Left lobe of liver (tissue), 2 donors: ENCODE measurements at regions not wholly inside any gene's neighbourhood (a gene's known extent, or its start where the extent isn't known, plus 50 kb on each side); places are given as distances from the start of the nearest gene placed in this dataset.

Source experiments
- ATAC-seq: fragments of 200-7000 bp; cut with Tn5 transposase; one replicate; pipeline ENCODE4 v1.9.1; 2020; ENCODE audit warnings: mild to moderate bottlenecking, moderate library complexity
- DNase-seq: peaks from one replicate; pipeline ENCODE4 v3.0.0-alpha.2; 2020; ENCODE audit warnings: low spot score
- donor health status: DM: no; HTN: no; CAD: no; lungs with moderate emphysema.
- donor health status: DM: no; HTN: yes; CAD: no.

- ATAC-seq = peak; percentile 63
- DNase-seq = no peak
These were observed 480.3 kb upstream of the GOT2 start for GRCh38 chr16:59214455-59214854.

DNA sequence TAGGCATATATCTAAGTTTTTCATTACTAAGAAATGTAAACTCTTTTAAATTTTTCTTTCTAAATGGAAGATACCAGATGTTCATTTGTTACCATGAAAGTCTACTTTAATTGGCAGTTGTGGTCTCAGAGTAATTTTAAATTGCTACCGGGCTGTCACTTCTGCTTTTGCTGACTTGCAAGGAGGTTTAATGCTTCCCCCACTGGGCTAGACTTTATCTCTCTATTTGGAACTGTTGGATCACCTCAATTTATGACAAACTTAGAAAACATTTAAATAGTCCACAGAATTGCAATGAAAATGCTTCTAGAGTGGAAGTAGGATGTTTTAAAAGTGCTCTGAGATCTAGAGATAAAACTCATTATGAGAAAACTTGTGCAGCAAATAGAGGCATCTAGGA lies 479.8 kb upstream of the GOT2 start:
- ATAC-seq = no peak
- no peak for DNase-seq

GRCh38 chr16:59212492-59213024 lies 478.4 kb upstream of the GOT2 start:
- DNase-seq (no peak), ATAC-seq (no peak)

- ATAC-seq = peak; percentile 91
- peak; percentile 65 for DNase-seq
These were observed 476.9 kb upstream of the GOT2 start for GRCh38 chr16:59210955-59211541.

- ATAC-seq (peak; percentile 87), DNase-seq (peak; percentile 49)
These were observed 471.3 kb upstream of the GOT2 start for GRCh38 chr16:59205403-59205802.

DNA sequence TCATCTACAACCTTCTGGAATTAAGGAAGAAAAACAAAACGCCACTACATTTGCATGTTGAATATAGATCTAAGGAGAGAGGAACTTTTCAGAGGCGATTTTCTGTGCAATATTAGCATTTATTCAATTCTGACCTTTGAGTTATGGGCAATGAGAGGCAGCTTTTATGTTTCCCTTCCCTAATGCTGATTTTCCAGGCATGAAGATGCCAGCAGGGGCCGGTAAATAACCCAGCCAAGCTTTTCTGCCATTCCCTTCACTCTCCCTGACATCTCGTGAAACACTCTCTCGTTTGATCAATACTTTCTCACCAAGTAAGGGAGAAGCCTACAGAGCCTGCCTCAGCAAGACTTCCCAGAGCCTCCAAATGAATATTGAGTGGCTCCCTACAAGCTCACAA lies 470.5 kb upstream of the GOT2 start:
- DNase-seq (no peak), ATAC-seq (peak; percentile 56)

DNA sequence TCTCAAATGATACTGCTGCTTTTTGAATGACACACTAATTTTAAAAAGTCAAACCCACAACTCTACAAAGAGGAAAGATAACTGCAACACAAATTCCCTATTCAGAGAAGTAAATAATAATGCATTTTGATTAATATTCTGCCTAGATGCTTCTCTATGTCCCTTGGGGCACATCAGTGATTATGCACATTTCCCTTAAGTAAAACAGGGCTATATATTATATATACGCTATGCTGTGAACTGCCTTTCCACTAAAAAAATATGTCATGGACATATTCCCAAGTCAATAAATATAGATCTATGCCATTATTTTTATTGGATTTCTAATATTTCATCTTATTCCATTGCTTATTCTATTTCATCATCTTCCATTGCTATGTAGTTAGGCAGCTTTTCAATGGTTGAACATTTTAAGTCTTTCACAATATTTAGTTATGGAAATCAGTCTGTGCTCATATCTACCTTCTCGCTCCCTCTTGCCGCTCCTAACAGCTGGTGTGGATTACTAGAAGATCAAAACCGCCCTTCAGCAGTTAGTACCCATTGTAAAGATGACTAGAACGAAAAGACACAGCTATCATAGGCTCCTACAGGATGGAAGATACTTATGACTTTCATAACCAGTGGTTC lies 468.2 kb upstream of the GOT2 start:
- DNase-seq (no peak), ATAC-seq (peak; percentile 61)

- ATAC-seq = no peak
- DNase-seq = no peak
These were observed 467.7 kb upstream of the GOT2 start for GRCh38 chr16:59201821-59202220.

GRCh38 chr16:59201160-59201559 lies 467.0 kb upstream of the GOT2 start:
- DNase-seq (no peak), ATAC-seq (no peak)

- DNase-seq (no peak), ATAC-seq (no peak)
These were observed 464.4 kb upstream of the GOT2 start for GRCh38 chr16:59198487-59198886.

- DNase-seq (no peak), ATAC-seq (no peak)
These were observed 461.1 kb upstream of the GOT2 start for GRCh38 chr16:59195242-59195641.

- DNase-seq (no peak), ATAC-seq (no peak)
These were observed 459.5 kb upstream of the GOT2 start for GRCh38 chr16:59193637-59194036.

DNA sequence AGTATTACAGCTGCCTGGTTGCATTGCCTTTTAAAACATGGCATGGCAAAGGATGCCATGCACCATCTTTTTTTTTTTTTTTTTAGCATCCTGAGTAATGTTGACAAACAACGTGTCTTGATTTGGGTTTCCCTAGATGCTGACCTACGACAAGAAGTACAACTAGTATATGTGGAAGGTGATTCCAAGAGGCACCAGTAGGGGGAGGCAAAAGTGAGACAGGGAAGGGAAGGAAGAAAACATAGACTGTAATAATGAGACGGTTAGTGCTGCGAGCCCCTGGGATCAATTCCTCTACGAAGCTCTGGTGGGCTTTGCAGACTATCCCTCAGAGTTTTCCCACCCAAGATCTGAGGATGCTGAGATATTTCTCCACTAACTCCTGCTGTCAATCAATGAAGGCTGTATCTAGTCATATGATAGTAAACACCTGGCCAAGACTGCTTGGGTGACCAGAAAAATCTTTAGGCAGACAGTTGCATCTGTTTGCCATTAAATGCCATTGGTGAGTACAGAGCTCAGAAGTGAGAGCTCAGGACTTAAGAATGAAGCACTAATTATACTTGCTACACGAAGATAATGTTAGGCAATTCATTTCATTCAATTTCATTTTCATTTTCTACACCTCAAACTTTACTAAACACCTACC lies 458.6 kb upstream of the GOT2 start:
- peak; percentile 92 for ATAC-seq
- DNase-seq = no peak

GRCh38 chr16:59190731-59191130 lies 456.6 kb upstream of the GOT2 start:
- DNase-seq = no peak
- no peak for ATAC-seq

DNA sequence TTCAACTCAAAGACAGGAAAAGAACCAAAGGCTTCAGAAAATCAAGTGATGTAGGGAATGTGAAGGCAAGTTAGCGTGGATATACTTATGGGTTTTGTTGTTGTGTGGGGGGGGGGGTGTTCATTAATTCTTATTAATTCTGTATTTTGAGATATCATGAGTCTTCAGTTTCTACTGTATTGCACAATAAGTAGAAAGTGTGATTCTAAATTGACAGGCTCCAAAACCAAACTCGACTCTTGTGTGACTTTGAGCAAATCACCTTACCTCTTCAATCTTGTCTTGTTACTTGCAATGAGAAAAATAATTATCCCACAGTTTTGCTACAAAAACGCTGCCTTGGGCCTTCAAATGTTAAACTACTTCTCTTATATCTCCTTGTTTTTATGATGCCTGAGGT lies 453.9 kb upstream of the GOT2 start:
- DNase-seq (no peak), ATAC-seq (no peak)

DNA sequence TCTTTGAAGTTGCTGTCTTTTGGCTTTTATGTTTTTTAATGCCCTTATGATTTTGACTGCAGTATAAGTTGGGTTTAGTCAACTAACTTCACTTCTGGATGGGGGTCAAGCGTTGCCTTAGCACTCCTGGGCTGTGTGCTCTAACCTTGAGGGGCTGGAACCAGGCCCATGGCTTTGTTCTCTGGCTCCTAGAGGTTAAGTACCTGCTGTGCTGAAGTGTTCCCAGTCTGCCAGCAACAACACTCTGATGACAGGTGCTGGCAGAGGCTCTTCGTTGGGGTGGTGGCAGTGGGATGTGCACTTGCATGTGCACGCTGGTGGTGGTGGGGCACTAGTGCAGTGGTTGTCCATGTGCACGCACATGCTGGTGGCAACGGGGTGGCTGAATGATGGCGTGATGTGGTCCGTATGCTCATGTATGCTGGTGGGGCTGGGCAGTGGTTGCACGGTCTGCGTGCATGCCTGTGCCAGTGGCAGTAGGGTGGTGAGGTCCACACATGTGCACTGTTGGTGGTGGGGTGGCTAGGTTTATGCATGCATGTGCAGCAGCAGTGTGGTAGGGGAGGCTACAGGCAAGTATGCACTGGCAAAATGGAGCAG lies 447.8 kb upstream of the GOT2 start:
- DNase-seq (no peak), ATAC-seq (no peak)

- DNase-seq (no peak), ATAC-seq (no peak)
These were observed 446.0 kb upstream of the GOT2 start for GRCh38 chr16:59180083-59180476.

DNA sequence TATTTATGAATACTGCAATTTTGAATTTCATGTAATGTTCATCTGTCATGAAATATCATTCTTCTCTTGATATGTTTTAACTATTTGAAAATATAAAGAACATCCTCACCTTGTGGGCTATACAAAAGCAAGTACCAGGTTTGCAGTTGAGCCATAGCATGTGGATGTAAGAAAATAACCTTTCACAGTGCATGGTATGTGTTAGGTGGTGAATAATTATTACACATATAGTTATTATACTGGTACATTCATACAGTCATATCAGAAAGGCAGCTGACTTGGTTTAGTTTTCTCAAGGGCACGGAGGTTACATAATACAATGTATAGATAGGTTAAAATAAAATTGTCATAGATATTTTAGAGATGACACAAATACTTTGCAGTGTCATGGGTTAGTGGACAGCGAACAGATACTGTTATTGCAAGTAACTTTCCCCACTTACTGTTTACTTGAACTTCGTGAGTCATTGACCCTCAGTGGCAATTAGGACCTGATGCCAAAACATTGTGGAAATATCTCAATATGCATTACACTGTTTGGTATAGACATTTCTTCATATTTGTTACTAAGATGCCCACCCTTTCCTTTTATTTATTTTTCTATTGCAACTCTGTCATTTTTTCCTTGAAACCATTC lies 445.4 kb upstream of the GOT2 start:
- ATAC-seq = no peak

GRCh38 chr16:59173408-59173831 lies 439.3 kb upstream of the GOT2 start:
- no peak for ATAC-seq
- no peak for DNase-seq

More for the DNA sequence above, 445.4 kb upstream of the GOT2 start:
- no peak for DNase-seq

- no peak for DNase-seq
- ATAC-seq = no peak
These were observed 436.1 kb upstream of the GOT2 start for GRCh38 chr16:59170099-59170712.

- DNase-seq (no peak), ATAC-seq (no peak)
These were observed 435.1 kb upstream of the GOT2 start for GRCh38 chr16:59169168-59169567.
